A549 (cell line): ENCODE measurements at regions not wholly inside any gene's neighbourhood (a gene's known extent, or its start where the extent isn't known, plus 50 kb on each side); places are given as distances from the start of the nearest gene placed in this dataset.

Source experiments
- ATAC-seq, 2 experiments: fragments of 200-7000 bp in 1 of 2; fragments of >200 bp in 1 of 2; cut with Nextera tagmentation in 1 of 2; cut with Tn5 transposase in 1 of 2; 3 replicates each; pipeline versions ENCODE4 v1.8.0 to v1.9.1; 2018 to 2020; ENCODE audit warnings: mild to moderate bottlenecking in 1 of 2, moderate library complexity in 1 of 2
- CTCF ChIA-PET: fragments of 300-600 bp; sonication (Branson Sonifier 250); formaldehyde crosslinking; extraction: SDS; loops from one replicate; lab custom pipeline; 2021; ENCODE audit warnings: antibody characterized with exemption, inconsistent platforms; lab: Yijun Ruan, JAX
- POLR2A ChIA-PET: fragments of 350-600 bp; formaldehyde crosslinking; extraction: SDS; loops from one replicate; lab custom pipeline; 2021; ENCODE audit warnings: antibody characterized with exemption, inconsistent platforms; lab: Yijun Ruan, JAX
- DNase-seq, 2 experiments: peaks; one replicate each; pipeline versions ENCODE4 v3.0.0 to v3.0.0-alpha.2; 2011 to 2016; ENCODE audit warnings: low read depth in 1 of 2, low spot score in 1 of 2
- FAIRE-seq: peaks from 2 replicates; lab custom pipeline; 2011; peaks lifted over from hg19 to GRCh38; lab: Jason Lieb, UNC
- H3K27ac ChIP-seq, 2 experiments: fragments of >200 bp; sonication (Bioruptor Twin); formaldehyde crosslinking; 3 replicates each; pipeline ENCODE4 v1.5.1; 2016 to 2017
- H3K4me1 ChIP-seq: fragments of >200 bp; sonication (Bioruptor Twin); formaldehyde crosslinking; 3 replicates; pipeline ENCODE4 v1.6.1; 2016
- H3K4me2 ChIP-seq: fragments of >200 bp; sonication (Bioruptor Twin); formaldehyde crosslinking; 3 replicates; pipeline ENCODE4 v1.6.1; 2016
- H3K4me3 ChIP-seq: fragments of >200 bp; sonication (Bioruptor Twin); formaldehyde crosslinking; 3 replicates; pipeline ENCODE4 v1.5.1; 2016
- H3K9me3 ChIP-seq: fragments of >200 bp; sonication (Bioruptor Twin); formaldehyde crosslinking; 3 replicates; pipeline ENCODE4 v1.6.1; 2016
- BHLHE40 ChIP-seq: IDR thresholded peaks from 2 replicates; pipeline ENCODE4 v1.6.1; 2012; ENCODE audit warnings: low read depth, low read length, inconsistent platforms
- CBX2 ChIP-seq: fragments of 200-600 bp; sonication (generic); IDR thresholded peaks from 2 replicates; pipeline ENCODE4 v1.6.1; 2016; ENCODE audit warnings: low read depth, mild to moderate bottlenecking, borderline replicate concordance
- CBX8 ChIP-seq: fragments of 200-600 bp; sonication (generic); IDR thresholded peaks from 2 replicates; pipeline ENCODE4 v1.6.1; 2016
- CHD2 ChIP-seq: fragments of 150-350 bp; IDR thresholded peaks from 2 replicates; pipeline ENCODE4 v1.6.1; 2014; ENCODE audit warnings: low read length; ENCODE audit not compliant: partially characterized antibody
- CHD4 ChIP-seq: fragments of 200-600 bp; sonication (generic); IDR thresholded peaks from 2 replicates; pipeline ENCODE4 v1.6.1; 2016; ENCODE audit warnings: antibody characterized with exemption, mild to moderate bottlenecking, borderline replicate concordance
- EHF ChIP-seq: fragments of 250-450 bp; sonication (Bioruptor Pico); IDR thresholded peaks from 2 replicates; pipeline ENCODE4 v1.5.0; 2020; ENCODE audit warnings: mild to moderate bottlenecking
- ELK1 ChIP-seq: fragments of 150-350 bp; IDR thresholded peaks from 2 replicates; pipeline ENCODE4 v1.6.1; 2014; ENCODE audit warnings: low read depth, mild to moderate bottlenecking, low read length
- ESRRA ChIP-seq: fragments of 150-350 bp; IDR thresholded peaks from 2 replicates; pipeline ENCODE4 v1.6.1; 2014; ENCODE audit warnings: mild to moderate bottlenecking, low read length, borderline replicate concordance
- FOSB ChIP-seq: fragments of 250-450 bp; sonication (Bioruptor Pico); IDR thresholded peaks from 2 replicates; pipeline ENCODE4 v1.5.0; 2020; ENCODE audit warnings: mild to moderate bottlenecking, moderate library complexity
- GATA3 ChIP-seq: IDR thresholded peaks from 2 replicates; pipeline ENCODE4 v1.6.1; 2012; ENCODE audit warnings: borderline replicate concordance
- HDAC2 ChIP-seq: fragments of 200-600 bp; sonication (generic); IDR thresholded peaks from 2 replicates; pipeline ENCODE4 v1.6.1; 2016
- HEYL ChIP-seq: fragments of 250-450 bp; sonication (Bioruptor Pico); IDR thresholded peaks from 2 replicates; pipeline ENCODE4 v1.8.0; 2021; ENCODE audit warnings: mild to moderate bottlenecking, moderate library complexity
- HOXB13 ChIP-seq: fragments of 250-450 bp; sonication (Bioruptor Pico); IDR thresholded peaks from 2 replicates; pipeline ENCODE4 v1.5.0; 2020; ENCODE audit warnings: low read depth, mild to moderate bottlenecking, moderate library complexity
- HOXB5 ChIP-seq: fragments of 250-450 bp; sonication (Bioruptor Pico); IDR thresholded peaks from 2 replicates; pipeline ENCODE4 v1.5.0; 2020; ENCODE audit warnings: mild to moderate bottlenecking, moderate library complexity
- JUNB ChIP-seq: fragments of >200 bp; sonication (Bioruptor Twin); formaldehyde crosslinking; IDR thresholded peaks from 2 replicates; pipeline ENCODE4 v1.6.1; 2016
- KDM1A ChIP-seq: fragments of 200-600 bp; sonication (generic); IDR thresholded peaks from 2 replicates; pipeline ENCODE4 v1.6.1; 2016; ENCODE audit warnings: low read depth, mild to moderate bottlenecking
- KDM5A ChIP-seq: fragments of 200-600 bp; sonication (generic); IDR thresholded peaks from 2 replicates; pipeline ENCODE4 v1.6.1; 2016; ENCODE audit warnings: antibody characterized with exemption, mild to moderate bottlenecking
- MAX ChIP-seq: IDR thresholded peaks from 2 replicates; pipeline ENCODE4 v1.6.1; 2012
- NFE2L2 ChIP-seq: fragments of 150-350 bp; conservative IDR thresholded peaks from 2 replicates; pipeline ENCODE4 v1.6.1; 2014; ENCODE audit warnings: low read length
- NPAS2 ChIP-seq: fragments of 250-450 bp; sonication (Bioruptor Pico); IDR thresholded peaks from 2 replicates; pipeline ENCODE4 v1.8.0; 2022; ENCODE audit warnings: mild to moderate bottlenecking, moderate library complexity, borderline replicate concordance
- NR3C1 ChIP-seq: fragments of >200 bp; sonication (Bioruptor Twin); formaldehyde crosslinking; IDR thresholded peaks from 3 replicates; pipeline ENCODE4 v1.6.1; 2017
- PHF8 ChIP-seq: fragments of 200-600 bp; sonication (generic); IDR thresholded peaks from 2 replicates; pipeline ENCODE4 v1.6.1; 2016; ENCODE audit warnings: low read depth, mild to moderate bottlenecking, antibody characterized with exemption, moderate library complexity, borderline replicate concordance
- RAD21 ChIP-seq, 2 experiments: fragments of >200 bp in 1 of 2; sonication (Bioruptor Twin) in 1 of 2; formaldehyde crosslinking in 1 of 2; IDR thresholded peaks in 1 of 2; conservative IDR thresholded peaks in 1 of 2; 2 replicates in 1 of 2; 3 replicates in 1 of 2; pipeline ENCODE4 v1.6.1; 2012 to 2018; ENCODE audit warnings: inconsistent platforms in 1 of 2
- RCOR1 ChIP-seq: fragments of 150-350 bp; IDR thresholded peaks from 2 replicates; pipeline ENCODE4 v1.6.1; 2014; ENCODE audit warnings: antibody characterized with exemption, low read length, low read depth
- REST ChIP-seq: fragments of 200-600 bp; sonication (generic); IDR thresholded peaks from 2 replicates; pipeline ENCODE4 v1.6.1; 2016; ENCODE audit warnings: antibody characterized with exemption, mild to moderate bottlenecking, moderate library complexity
- RFX5 ChIP-seq: fragments of 450-650 bp; IDR thresholded peaks from 2 replicates; pipeline ENCODE4 v1.7.1; 2014; ENCODE audit warnings: antibody characterized with exemption, mild to moderate bottlenecking, moderate library complexity
- USF2 ChIP-seq: fragments of 450-650 bp; IDR thresholded peaks from 2 replicates; pipeline ENCODE4 v1.6.1; 2014; ENCODE audit warnings: antibody characterized with exemption
- ZC3H11A ChIP-seq: fragments of 450-650 bp; IDR thresholded peaks from 2 replicates; pipeline ENCODE4 v1.6.1; 2014; ENCODE audit warnings: antibody characterized with exemption, mild to moderate bottlenecking
- ZFP36 ChIP-seq: fragments of 450-650 bp; IDR thresholded peaks from 2 replicates; pipeline ENCODE4 v1.6.1; 2014; ENCODE audit warnings: borderline replicate concordance; ENCODE audit not compliant: partially characterized antibody
- ZNF302 ChIP-seq: fragments of 250-450 bp; sonication (Bioruptor Pico); IDR thresholded peaks from 2 replicates; pipeline ENCODE4 v1.9.0; 2021; ENCODE audit warnings: inconsistent platforms, mild to moderate bottlenecking, moderate library complexity
- WGBS: methylation state at CpG from one replicate; pipeline ENCODE4 v1.1.6; 2017; ENCODE audit errors: missing lambda C conversion rate; 5-methylcytosine and 5-hydroxymethylcytosine counted together

- H3K4me2 ChIP-seq, result no peak overlapping the region
- no peak for TF ChIP-seq RAD21 (conservative IDR thresholded peaks at IDR 0.05 in 1 of 2, IDR thresholded peaks at IDR 0.05 in 1 of 2)
- no peak for TF ChIP-seq HOXB5
- TF ChIP-seq CHD4, result no peak
- TF ChIP-seq FOSB (CRISPR knock-in tag), result no peak
- no peak for TF ChIP-seq JUNB
- no peak for TF ChIP-seq KDM5A
- TF ChIP-seq RCOR1, result no peak
- TF ChIP-seq CBX8, result no peak
- TF ChIP-seq MAX, result no peak
- TF ChIP-seq BHLHE40, result no peak
- ChIA-PET POLR2A (no interaction called here), CTCF (no interaction called here)
- FAIRE-seq (no peak), ATAC-seq (no peak), DNase-seq (no peak)
- no peak overlapping the region for H3K4me3 ChIP-seq
- H3K9me3 ChIP-seq, result no peaks in the 10 kb centered on the region
- 20% methylated on average over 1 of the region's 1 CpG for WGBS
- H3K27ac ChIP-seq, result no peak overlapping the region
- H3K4me1 ChIP-seq, result no peaks in the 10 kb centered on the region
These were observed 281.1 kb upstream of the SLC14A2 start for GRCh38 chr18:45334191-45334590.

- POLR2A ChIA-PET, result no interaction called here
- FAIRE-seq (no peak), ATAC-seq (no peak), DNase-seq (no peak)
- Histone ChIP-seq H3K4me1 (no peaks in the 10 kb centered on the region), H3K27ac (no peak overlapping the region), H3K4me2 (no peak overlapping the region), H3K9me3 (no peaks in the 10 kb centered on the region), H3K4me3 (no peak overlapping the region)
- WGBS, result 13% methylated on average over 4 of the region's 4 CpGs
- TF ChIP-seq HDAC2 (no peak), HOXB13 (no peak), ZC3H11A (no peak), NPAS2 (CRISPR knock-in tag) (no peak), CBX2 (no peak)
- CTCF ChIA-PET, result no interaction called here
These were observed 279.8 kb upstream of the SLC14A2 start for GRCh38 chr18:45335282-45336043.

GRCh38 chr18:45336448-45336847 is 278.8 kb upstream of the SLC14A2 start:
- H3K9me3 ChIP-seq, result no peaks in the 10 kb centered on the region
- CTCF ChIA-PET, result no interaction called here

GRCh38 chr18:45337477-45337876 is 277.8 kb upstream of the SLC14A2 start:
- FAIRE-seq, result no peak
- Histone ChIP-seq H3K4me3 (no peak overlapping the region), H3K9me3 (no peaks in the 10 kb centered on the region), H3K4me1 (no peaks in the 10 kb centered on the region), H3K4me2 (no peak overlapping the region), H3K27ac (no peak overlapping the region)
- ATAC-seq, result no peak
- no peak for DNase-seq
- ChIA-PET POLR2A (no interaction called here), CTCF (no interaction called here)
- 0% methylated on average over 1 of the region's 1 CpG for WGBS
- TF ChIP-seq USF2, result no peak
- TF ChIP-seq EHF (CRISPR knock-in tag), result no peak
- no peak for TF ChIP-seq REST
- TF ChIP-seq RFX5, result no peak
- no peak for TF ChIP-seq RAD21 (conservative IDR thresholded peaks at IDR 0.05 in 1 of 2, IDR thresholded peaks at IDR 0.05 in 1 of 2)
- no peak for TF ChIP-seq JUNB
- TF ChIP-seq PHF8, result no peak
- TF ChIP-seq ZFP36, result no peak
- TF ChIP-seq ELK1, result no peak
- no peak for TF ChIP-seq NPAS2 (CRISPR knock-in tag)
- TF ChIP-seq NR3C1, result no peak
- no peak for TF ChIP-seq NFE2L2
- TF ChIP-seq GATA3, result no peak
- TF ChIP-seq CHD2, result no peak

More at GRCh38 chr18:45336448-45336847, 278.8 kb upstream of the SLC14A2 start:
- no peaks in the 10 kb centered on the region for H3K4me1 ChIP-seq
- POLR2A ChIA-PET, result no interaction called here
- 0% methylated on average over 1 of the region's 1 CpG for WGBS
- H3K27ac ChIP-seq, result no peak overlapping the region
- H3K4me2 ChIP-seq, result no peak overlapping the region
- TF ChIP-seq ZNF302 (CRISPR knock-in tag), result no peak
- TF ChIP-seq ESRRA, result no peak
- no peak for TF ChIP-seq KDM1A
- TF ChIP-seq HEYL (CRISPR knock-in tag), result no peak
- no peak for TF ChIP-seq CBX8
- DNase-seq (no peak), ATAC-seq (no peak), FAIRE-seq (no peak)
- H3K4me3 ChIP-seq, result no peak overlapping the region
